Stimulated activated naive B cell treated with anti-CD40 and anti-IgM and Interleukin-4, amounts not matched to agents 10 μg/mL and 1 μg/mL and 100 μg/mL, for 72 hours (primary cell): ENCODE measurements at regions not wholly inside any gene's neighbourhood (a gene's known extent, or its start where the extent isn't known, plus 50 kb on each side); places are given as distances from the start of the nearest gene placed in this dataset.

Experiments used
- ATAC-seq, 2 donors: fragments of 150-1000 bp; cut with Tn5 transposase; replicated peaks; 2 replicates each; pipeline ENCODE4 v1.10.0; 2021; ENCODE audit warnings: moderate library complexity in 1 of 2
- DNase-seq: peaks from one replicate; pipeline ENCODE4 v3.0.0; 2021
- H3K27ac Mint-ChIP-seq: one replicate; pipeline ENCODE4 v1.8.0; 2022; ENCODE audit warnings: mild to moderate bottlenecking, mixed read lengths
- H3K27me3 Mint-ChIP-seq, 2 donors: one replicate each; pipeline ENCODE4 v1.8.0; 2022; ENCODE audit warnings: mixed read lengths in 2 of 2
- H3K36me3 Mint-ChIP-seq, 2 donors: one replicate each; pipeline ENCODE4 v1.8.0; 2022; ENCODE audit warnings: mixed read lengths in 2 of 2, mild to moderate bottlenecking in 1 of 2
- H3K4me1 Mint-ChIP-seq, 2 donors: one replicate each; pipeline ENCODE4 v1.8.0; 2022; ENCODE audit warnings: mixed read lengths in 2 of 2, mild to moderate bottlenecking in 1 of 2
- H3K4me3 Mint-ChIP-seq, 2 donors: one replicate each; pipeline ENCODE4 v1.8.0; 2022; ENCODE audit warnings: mild to moderate bottlenecking in 2 of 2, mixed read lengths in 2 of 2, moderate library complexity in 1 of 2
- H3K9me3 Mint-ChIP-seq, 2 donors: one replicate each; pipeline ENCODE4 v1.8.0; 2022; ENCODE audit warnings: mixed read lengths in 2 of 2, mild to moderate bottlenecking in 1 of 2

GRCh38 chr12:130041983-130042812 is 120.1 kb upstream of the FZD10 start:
- Mint-ChIP-seq H3K4me3 (no peak overlapping the region), H3K27me3 (peaks cover 41 to 56% of the 10 kb centered on the region in 2 donors), H3K9me3 (peaks cover 7 to 8% of the 10 kb centered on the region in 2 donors), H3K4me1 (peaks cover 0 to 5% of the 10 kb centered on the region in 2 donors), H3K27ac (no peak overlapping the region), H3K36me3 (no peaks in the 10 kb centered on the region)
- ATAC-seq (no peak), DNase-seq (no peak)

DNA sequence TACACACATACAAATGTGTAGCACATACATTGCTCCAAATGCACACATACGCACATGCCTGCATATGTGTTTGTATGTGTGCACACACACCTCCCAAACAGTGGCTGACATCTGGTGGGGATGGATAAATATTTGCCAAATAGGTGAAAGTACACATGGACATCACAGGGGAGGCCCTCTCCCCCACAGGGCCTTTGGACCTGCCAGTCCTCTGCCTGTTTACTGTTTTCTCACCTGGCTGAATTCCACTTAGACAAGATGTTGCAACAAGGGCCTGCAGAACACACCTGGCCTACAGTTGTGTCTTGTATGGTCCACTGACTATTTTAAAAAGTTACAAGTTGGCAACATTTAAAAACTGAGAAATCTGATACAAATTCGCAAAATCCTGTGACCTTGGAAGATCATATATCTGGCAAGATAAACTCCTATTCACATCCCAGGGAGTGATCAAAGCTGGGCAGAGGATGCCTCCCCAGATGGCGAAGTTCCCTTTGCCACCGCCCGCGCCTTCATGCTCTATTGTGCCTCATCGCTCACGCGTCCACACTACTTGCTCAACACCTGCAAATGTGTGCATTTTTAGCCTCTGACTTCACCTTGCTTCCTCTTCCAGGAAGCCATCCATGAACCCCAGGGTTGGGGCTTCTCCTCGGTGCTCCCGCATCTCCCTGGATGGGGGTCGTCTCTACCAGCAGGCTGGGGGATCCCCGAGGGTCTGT is 118.4 kb upstream of the FZD10 start:
- Mint-ChIP-seq H3K27me3 (peaks cover 41 to 64% of the 10 kb centered on the region in 2 donors), H3K36me3 (no peaks in the 10 kb centered on the region), H3K27ac (no peak overlapping the region), H3K4me3 (no peak overlapping the region), H3K9me3 (peaks cover 10 to 13% of the 10 kb centered on the region in 2 donors), H3K4me1 (peaks cover 0 to 9% of the 10 kb centered on the region in 2 donors)
- ATAC-seq (no peak), DNase-seq (no peak)

GRCh38 chr12:130044991-130045621 is 117.2 kb upstream of the FZD10 start:
- H3K27ac Mint-ChIP-seq, result no peak overlapping the region
- H3K27me3 Mint-ChIP-seq, result peaks cover 45 to 55% of the 10 kb centered on the region in 2 donors
- DNase-seq (no peak), ATAC-seq (peak in 1 of 2 donors; percentile 12)
- no peak overlapping the region for H3K4me3 Mint-ChIP-seq
- no peaks in the 10 kb centered on the region for H3K36me3 Mint-ChIP-seq
- H3K4me1 Mint-ChIP-seq, result peaks cover 0 to 9% of the 10 kb centered on the region in 2 donors
- peaks cover 10 to 13% of the 10 kb centered on the region in 2 donors for H3K9me3 Mint-ChIP-seq

DNA sequence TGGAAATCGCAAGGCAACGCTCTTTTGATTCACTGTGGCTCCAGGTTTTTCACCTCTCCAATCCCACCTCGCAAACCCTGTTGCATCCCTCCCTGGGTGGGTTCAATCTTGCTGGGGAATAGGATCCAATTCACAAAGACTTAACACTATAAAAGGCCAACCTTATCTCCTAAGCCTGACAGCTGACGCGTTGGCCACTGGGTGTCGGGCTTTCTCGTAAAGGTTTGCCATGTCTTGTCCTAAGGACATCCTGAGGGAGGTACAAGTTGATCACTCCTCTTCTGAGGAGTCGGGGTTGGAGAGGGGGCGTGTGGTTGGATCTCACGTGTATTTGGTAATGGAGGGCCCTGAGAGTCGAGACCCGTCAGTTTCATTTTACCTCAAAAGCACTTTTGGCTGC is 112.6 kb upstream of the FZD10 start:
- Mint-ChIP-seq H3K27ac (no peak overlapping the region), H3K27me3 (peaks cover 27 to 30% of the 10 kb centered on the region in 2 donors), H3K4me3 (no peak overlapping the region), H3K9me3 (peaks cover 4 to 10% of the 10 kb centered on the region in 2 donors), H3K36me3 (no peaks in the 10 kb centered on the region), H3K4me1 (peaks cover 0 to 4% of the 10 kb centered on the region in 2 donors)
- no peak for ATAC-seq
- no peak for DNase-seq

DNA sequence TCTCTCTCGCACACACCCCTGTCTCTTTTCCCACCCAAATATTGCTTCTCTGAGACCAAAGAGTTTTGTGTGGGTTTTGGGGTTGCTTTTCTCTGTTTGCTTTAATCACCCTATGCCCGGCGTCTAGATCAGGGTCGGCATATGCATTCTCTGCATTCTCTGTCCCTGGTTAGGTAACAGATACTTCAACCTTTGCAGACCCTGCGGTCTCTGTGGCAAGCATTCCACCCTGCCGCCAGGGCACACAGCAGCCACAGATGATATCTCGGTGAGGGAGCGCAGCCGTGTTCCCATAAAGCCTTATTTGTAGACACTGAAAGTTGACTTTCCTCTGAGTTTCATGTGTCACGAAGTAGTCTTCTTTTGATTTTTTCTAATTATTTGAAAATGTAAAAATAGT is 110.4 kb upstream of the FZD10 start:
- Mint-ChIP-seq H3K27me3 (peaks cover 12 to 14% of the 10 kb centered on the region in 2 donors), H3K36me3 (peaks cover 0 to 6% of the 10 kb centered on the region in 2 donors), H3K27ac (no peak overlapping the region), H3K4me1 (peaks cover 0 to 8% of the 10 kb centered on the region in 2 donors), H3K9me3 (peaks cover 13 to 19% of the 10 kb centered on the region in 2 donors), H3K4me3 (no peak overlapping the region)
- DNase-seq (no peak), ATAC-seq (no peak)

DNA sequence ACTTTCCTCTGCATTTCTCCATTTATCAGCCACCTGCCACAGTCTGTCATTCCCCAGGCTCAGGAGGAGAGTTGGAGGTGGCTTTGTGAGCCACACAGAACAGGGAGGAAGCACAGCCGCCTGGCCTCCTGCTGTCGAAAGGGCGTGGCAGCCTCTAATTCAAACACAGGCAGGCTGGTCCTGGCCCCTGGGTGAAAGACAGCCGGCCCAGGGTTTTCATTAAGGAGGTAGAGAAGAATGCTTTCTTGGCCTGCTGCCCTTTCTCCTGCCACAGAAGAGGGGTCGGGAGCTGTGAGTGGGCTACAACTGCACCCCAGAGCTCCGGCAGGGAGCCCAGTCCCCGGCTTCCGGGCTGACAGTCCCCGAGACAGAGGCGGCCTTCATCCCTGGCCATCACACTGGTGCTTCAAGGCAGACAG is 108.6 kb upstream of the FZD10 start:
- no peak for DNase-seq
- Mint-ChIP-seq H3K27ac (no peak overlapping the region), H3K9me3 (peaks cover 10 to 14% of the 10 kb centered on the region in 2 donors), H3K4me3 (no peak overlapping the region), H3K36me3 (peaks cover 0 to 6% of the 10 kb centered on the region in 2 donors), H3K27me3 (peaks cover 4 to 8% of the 10 kb centered on the region in 2 donors), H3K4me1 (peaks cover 0 to 5% of the 10 kb centered on the region in 2 donors)
- no peak for ATAC-seq

DNA sequence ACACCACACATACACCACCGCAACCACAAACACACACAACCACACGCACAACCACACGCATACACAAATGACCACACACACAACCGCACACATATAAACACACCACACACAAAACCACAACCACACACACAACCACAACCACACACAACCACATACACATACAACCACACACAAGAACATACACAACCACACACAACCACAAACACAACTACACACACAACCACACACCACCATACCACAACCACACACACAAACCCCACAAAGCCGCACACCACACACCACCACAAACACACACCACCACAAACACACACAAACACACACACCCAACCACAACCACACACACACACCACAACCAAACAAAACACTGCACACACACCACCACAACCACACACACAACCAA is 107.5 kb upstream of the FZD10 start:
- ATAC-seq (no peak), DNase-seq (no peak)
- H3K4me3 Mint-ChIP-seq, result no peak overlapping the region
- peaks cover 0 to 6% of the 10 kb centered on the region in 2 donors for H3K36me3 Mint-ChIP-seq
- H3K9me3 Mint-ChIP-seq, result peaks cover 10 to 14% of the 10 kb centered on the region in 2 donors
- no peak overlapping the region for H3K27ac Mint-ChIP-seq
- peaks cover 0 to 4% of the 10 kb centered on the region in 2 donors for H3K27me3 Mint-ChIP-seq
- H3K4me1 Mint-ChIP-seq, result peaks cover 0 to 5% of the 10 kb centered on the region in 2 donors

- Mint-ChIP-seq H3K4me1 (peaks cover 0 to 5% of the 10 kb centered on the region in 2 donors), H3K4me3 (no peak overlapping the region)
- no peak for ATAC-seq
These were observed 103.3 kb upstream of the FZD10 start for GRCh38 chr12:130058926-130059472.

GRCh38 chr12:130063866-130064265 is 98.4 kb upstream of the FZD10 start:
- H3K36me3 Mint-ChIP-seq, result no peaks in the 10 kb centered on the region
- no peak for ATAC-seq
- H3K27me3 Mint-ChIP-seq, result no peaks in the 10 kb centered on the region
- no peak overlapping the region for H3K27ac Mint-ChIP-seq
- no peak overlapping the region for H3K4me3 Mint-ChIP-seq
- no peaks in the 10 kb centered on the region for H3K4me1 Mint-ChIP-seq
- H3K9me3 Mint-ChIP-seq, result peaks cover 9 to 16% of the 10 kb centered on the region in 2 donors
- DNase-seq, result no peak

More at GRCh38 chr12:130058926-130059472, 103.3 kb upstream of the FZD10 start:
- Mint-ChIP-seq H3K27me3 (no peaks in the 10 kb centered on the region), H3K27ac (no peak overlapping the region), H3K9me3 (peaks cover 21% of the 10 kb centered on the region in 2 donors), H3K36me3 (peaks cover 0 to 6% of the 10 kb centered on the region in 2 donors)
- no peak for DNase-seq

- Mint-ChIP-seq H3K9me3 (peaks cover 9 to 19% of the 10 kb centered on the region in 2 donors), H3K27ac (no peak overlapping the region), H3K36me3 (no peaks in the 10 kb centered on the region), H3K4me1 (no peaks in the 10 kb centered on the region), H3K27me3 (no peaks in the 10 kb centered on the region), H3K4me3 (no peak overlapping the region)
- ATAC-seq, result no peak
- no peak for DNase-seq
These were observed 97.3 kb upstream of the FZD10 start for GRCh38 chr12:130064999-130065398.

DNA sequence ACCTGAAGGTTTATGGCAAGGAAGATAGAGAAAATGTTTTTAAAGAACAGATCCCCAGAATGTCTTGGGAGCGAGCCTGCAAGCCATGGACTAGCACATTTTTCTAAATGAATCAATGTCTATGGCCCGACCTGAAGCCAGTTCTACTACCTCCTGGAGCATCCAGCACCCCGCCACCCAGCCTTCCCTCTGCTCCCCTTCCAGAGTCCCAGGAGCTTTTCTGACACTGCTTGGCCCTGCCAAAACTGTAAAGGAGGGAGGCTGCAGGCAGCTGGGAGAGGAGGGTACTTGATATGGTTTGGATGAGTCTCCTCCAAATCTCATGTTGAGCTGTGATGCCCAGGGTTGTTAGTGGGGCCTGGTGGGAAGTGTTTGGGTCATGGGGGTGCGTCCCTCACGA is 95.5 kb upstream of the FZD10 start:
- ATAC-seq, result no peak
- H3K9me3 Mint-ChIP-seq, result peaks cover 4 to 13% of the 10 kb centered on the region in 2 donors

GRCh38 chr12:130068741-130069140 is 93.5 kb upstream of the FZD10 start:
- Mint-ChIP-seq H3K36me3 (no peaks in the 10 kb centered on the region), H3K9me3 (peaks cover 0 to 8% of the 10 kb centered on the region in 2 donors), H3K4me1 (no peaks in the 10 kb centered on the region), H3K27me3 (no peaks in the 10 kb centered on the region), H3K27ac (no peak overlapping the region), H3K4me3 (no peak overlapping the region)
- DNase-seq (no peak), ATAC-seq (no peak)

More for the DNA sequence above, 95.5 kb upstream of the FZD10 start:
- no peak for DNase-seq
- H3K27ac Mint-ChIP-seq, result no peak overlapping the region
- H3K36me3 Mint-ChIP-seq, result no peaks in the 10 kb centered on the region
- no peaks in the 10 kb centered on the region for H3K27me3 Mint-ChIP-seq
- no peaks in the 10 kb centered on the region for H3K4me1 Mint-ChIP-seq
- H3K4me3 Mint-ChIP-seq, result no peak overlapping the region

DNA sequence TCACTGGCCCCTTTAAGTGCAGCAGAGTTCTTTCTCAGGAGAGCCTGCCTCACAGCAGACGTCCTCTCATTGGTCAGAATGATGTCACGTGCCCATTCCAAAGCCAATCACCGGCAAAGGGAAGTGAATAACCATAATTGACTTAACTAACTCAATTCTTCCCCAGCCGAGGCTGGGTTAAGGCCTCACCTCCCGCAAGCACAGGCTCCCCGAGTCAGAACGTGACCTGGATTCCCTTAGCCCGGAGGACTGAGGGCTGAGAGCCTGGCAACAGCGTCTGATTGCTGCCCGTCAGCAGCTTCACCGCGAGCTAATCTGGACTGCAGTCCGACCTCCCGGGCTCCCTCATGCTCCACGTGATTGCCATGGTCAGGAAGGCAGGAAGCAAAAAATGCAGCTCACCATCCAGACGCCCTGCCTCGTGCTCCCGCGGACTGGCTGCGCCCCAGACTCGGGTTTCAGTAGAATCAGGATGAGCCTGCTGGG is 92.1 kb upstream of the FZD10 start:
- no peak for DNase-seq
- Mint-ChIP-seq H3K36me3 (no peaks in the 10 kb centered on the region), H3K27ac (no peak overlapping the region), H3K9me3 (peaks cover 0 to 8% of the 10 kb centered on the region in 2 donors), H3K4me1 (no peaks in the 10 kb centered on the region), H3K27me3 (no peaks in the 10 kb centered on the region), H3K4me3 (no peak overlapping the region)
- ATAC-seq, result no peak

GRCh38 chr12:130073721-130074120 is 88.5 kb upstream of the FZD10 start:
- H3K4me3 Mint-ChIP-seq, result no peak overlapping the region
- peaks cover 19 to 21% of the 10 kb centered on the region in 2 donors for H3K9me3 Mint-ChIP-seq
- ATAC-seq (no peak), DNase-seq (no peak)
- no peaks in the 10 kb centered on the region for H3K36me3 Mint-ChIP-seq
- H3K4me1 Mint-ChIP-seq, result no peaks in the 10 kb centered on the region
- no peaks in the 10 kb centered on the region for H3K27me3 Mint-ChIP-seq
- H3K27ac Mint-ChIP-seq, result no peak overlapping the region
